ENCODE measurements at regions not wholly inside any gene's neighbourhood (a gene's known extent, or its start where the extent isn't known, plus 50 kb on each side); places are given as distances from the start of the nearest gene placed in this dataset.

- TF ChIP-seq CTCF (conservative IDR thresholded peaks at IDR 0.05) (no peak), ZFX (IDR thresholded peaks at IDR 0.05) (no peak)
Observed at GRCh38 chr5:40017135-40017534, 592.4 kb upstream of the DAB2 start.
